SK-N-MC (cell line): ENCODE measurements at regions not wholly inside any gene's neighbourhood (a gene's known extent, or its start where the extent isn't known, plus 50 kb on each side); places are given as distances from the start of the nearest gene placed in this dataset.

Experiments used
- DNase-seq: peaks from one replicate; pipeline ENCODE4 v3.0.0-alpha.2; 2011; ENCODE audit warnings: low read depth, low spot score
- H3K27ac ChIP-seq: fragments of 200-600 bp; sonication (generic); 2 replicates; pipeline ENCODE4 v1.5.1; 2016; ENCODE audit warnings: mixed run types
- H3K36me3 ChIP-seq: fragments of 200-600 bp; sonication (generic); 2 replicates; pipeline ENCODE4 v1.6.1; 2017; ENCODE audit warnings: antibody characterized with exemption, low read length, mixed read lengths; ENCODE audit not compliant: insufficient read depth
- H3K4me3 ChIP-seq: fragments of 200-600 bp; sonication (generic); 2 replicates; pipeline ENCODE4 v1.5.1; 2016
- H3K9ac ChIP-seq: fragments of 200-600 bp; sonication (generic); 2 replicates; pipeline ENCODE4 v1.8.0; 2017; ENCODE audit warnings: mixed run types, mixed read lengths; ENCODE audit not compliant: insufficient read length
- H3K9me3 ChIP-seq: fragments of 200-600 bp; sonication (generic); 2 replicates; pipeline ENCODE4 v1.6.1; 2017; ENCODE audit warnings: low read depth, mild to moderate bottlenecking, antibody characterized with exemption, low read length, moderate library complexity, mixed read lengths
- EZH2 ChIP-seq: fragments of 200-600 bp; sonication (generic); IDR thresholded peaks from one replicate; pipeline ENCODE4 v1.6.1; 2017; ENCODE audit warnings: antibody characterized with exemption
- FOXP2 ChIP-seq: optimal IDR thresholded peaks from 2 replicates; pipeline ENCODE3; 2011; ENCODE audit warnings: mild to moderate bottlenecking, moderate library complexity; ENCODE audit not compliant: insufficient read depth; ENCODE audit errors: extremely low read length, control extremely low read depth
- POLR2AphosphoS5 ChIP-seq: IDR thresholded peaks from 2 replicates; pipeline ENCODE4 v1.6.1; 2012; ENCODE audit warnings: mild to moderate bottlenecking, low read depth, low read length, borderline replicate concordance

DNA sequence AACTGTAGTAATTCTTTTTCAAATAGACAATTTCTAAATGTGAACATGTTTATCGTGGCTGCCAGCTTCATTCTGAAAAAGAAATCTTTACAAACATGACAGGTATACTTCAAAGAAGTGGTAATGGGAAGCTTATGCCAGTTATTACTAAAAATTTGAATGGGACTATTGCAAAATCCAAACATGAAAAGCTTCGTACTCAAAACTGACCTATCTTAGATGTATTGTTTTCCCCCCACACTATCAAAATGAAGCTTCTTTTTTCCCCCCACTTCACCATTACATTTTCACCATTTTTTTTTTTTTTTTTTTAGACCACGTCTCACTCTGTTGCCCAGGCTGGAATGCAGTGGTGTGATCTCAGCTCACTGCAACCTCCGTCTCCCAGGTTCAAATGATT, 50.4 kb upstream of the SERTAD2 start:
- TF ChIP-seq EZH2 (no peak), FOXP2 (no peak), POLR2AphosphoS5 (no peak)
- H3K27ac ChIP-seq: no peak overlapping the region

GRCh38 chr2:64704996-64705395, 51.3 kb upstream of the SERTAD2 start:
- no peak for DNase-seq
- TF ChIP-seq POLR2AphosphoS5 (no peak), EZH2 (no peak), FOXP2 (no peak)
- no peak overlapping the region for H3K4me3 ChIP-seq
- no peak overlapping the region for H3K9ac ChIP-seq
- H3K9me3 ChIP-seq: no peaks in the 10 kb centered on the region
- no peak overlapping the region for H3K27ac ChIP-seq
- no peaks in the 10 kb centered on the region for H3K36me3 ChIP-seq

More for the DNA sequence above, 50.4 kb upstream of the SERTAD2 start:
- Histone ChIP-seq H3K9ac (no peak overlapping the region), H3K9me3 (no peaks in the 10 kb centered on the region), H3K36me3 (no peaks in the 10 kb centered on the region), H3K4me3 (no peak overlapping the region)
- DNase-seq: no peak

- no peak overlapping the region for H3K4me3 ChIP-seq
- no peak overlapping the region for H3K27ac ChIP-seq
- TF ChIP-seq FOXP2 (no peak), EZH2 (no peak), POLR2AphosphoS5 (no peak)
- no peaks in the 10 kb centered on the region for H3K9me3 ChIP-seq
- DNase-seq: no peak
- no peak overlapping the region for H3K9ac ChIP-seq
- no peaks in the 10 kb centered on the region for H3K36me3 ChIP-seq
Observed at GRCh38 chr2:64707276-64707675, 53.6 kb upstream of the SERTAD2 start.

- Histone ChIP-seq H3K36me3 (no peaks in the 10 kb centered on the region), H3K27ac (no peak overlapping the region), H3K9ac (no peak overlapping the region), H3K9me3 (no peaks in the 10 kb centered on the region), H3K4me3 (no peak overlapping the region)
- no peak for DNase-seq
- TF ChIP-seq POLR2AphosphoS5 (no peak), FOXP2 (no peak), EZH2 (no peak)
Observed at GRCh38 chr2:64708829-64709228, 55.1 kb upstream of the SERTAD2 start.

- TF ChIP-seq POLR2AphosphoS5 (no peak), EZH2 (no peak), FOXP2 (no peak)
- Histone ChIP-seq H3K9me3 (no peaks in the 10 kb centered on the region), H3K4me3 (no peak overlapping the region), H3K9ac (no peak overlapping the region), H3K27ac (no peak overlapping the region), H3K36me3 (no peaks in the 10 kb centered on the region)
- no peak for DNase-seq
Observed at GRCh38 chr2:64711252-64711800, 57.6 kb upstream of the SERTAD2 start.

GRCh38 chr2:64713686-64714085, 60.0 kb upstream of the SERTAD2 start:
- H3K36me3 ChIP-seq: no peaks in the 10 kb centered on the region
- H3K4me3 ChIP-seq: no peak overlapping the region
- TF ChIP-seq FOXP2 (no peak), EZH2 (no peak), POLR2AphosphoS5 (no peak)
- H3K9me3 ChIP-seq: no peaks in the 10 kb centered on the region
- no peak overlapping the region for H3K27ac ChIP-seq
- no peak overlapping the region for H3K9ac ChIP-seq
- DNase-seq: no peak

- Histone ChIP-seq H3K4me3 (no peak overlapping the region), H3K36me3 (no peaks in the 10 kb centered on the region), H3K9me3 (no peaks in the 10 kb centered on the region), H3K27ac (no peak overlapping the region), H3K9ac (no peak overlapping the region)
- TF ChIP-seq POLR2AphosphoS5 (no peak), FOXP2 (no peak), EZH2 (no peak)
- DNase-seq: no peak
Observed at GRCh38 chr2:64716569-64716968, 62.9 kb upstream of the SERTAD2 start.

DNA sequence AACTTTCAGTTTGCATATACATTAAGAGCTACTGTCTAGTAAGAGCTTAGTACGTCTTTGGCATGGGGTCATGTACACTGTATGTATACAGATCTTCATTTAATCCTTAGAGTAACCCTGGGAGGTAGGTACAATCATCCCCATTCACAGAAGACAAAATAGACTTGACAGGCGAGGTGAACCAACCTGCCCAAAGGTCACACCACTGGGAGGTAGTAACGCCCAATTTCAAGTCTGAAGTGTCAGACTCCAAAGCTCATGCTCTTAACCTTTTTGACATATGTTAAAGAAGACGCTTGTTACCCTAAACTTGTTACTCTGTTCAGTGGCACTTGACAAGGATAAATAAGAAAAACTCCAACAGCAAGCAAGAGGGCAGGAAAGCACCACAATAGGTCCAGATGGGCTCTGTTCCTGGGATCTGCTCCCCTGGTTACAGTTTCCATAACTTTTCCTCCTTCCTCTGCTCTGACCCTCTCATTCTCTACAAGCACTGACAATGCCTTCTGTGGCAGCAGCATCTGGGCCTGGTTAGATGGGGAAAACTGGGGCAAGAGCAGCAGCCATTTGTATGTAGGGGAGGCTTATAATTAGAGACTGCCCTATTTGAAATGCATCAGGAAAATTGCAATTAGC, 64.7 kb upstream of the SERTAD2 start:
- Histone ChIP-seq H3K27ac (no peak overlapping the region), H3K9ac (no peak overlapping the region), H3K36me3 (no peaks in the 10 kb centered on the region), H3K4me3 (no peak overlapping the region), H3K9me3 (no peaks in the 10 kb centered on the region)
- DNase-seq: no peak
- TF ChIP-seq EZH2 (no peak), FOXP2 (no peak), POLR2AphosphoS5 (no peak)

DNA sequence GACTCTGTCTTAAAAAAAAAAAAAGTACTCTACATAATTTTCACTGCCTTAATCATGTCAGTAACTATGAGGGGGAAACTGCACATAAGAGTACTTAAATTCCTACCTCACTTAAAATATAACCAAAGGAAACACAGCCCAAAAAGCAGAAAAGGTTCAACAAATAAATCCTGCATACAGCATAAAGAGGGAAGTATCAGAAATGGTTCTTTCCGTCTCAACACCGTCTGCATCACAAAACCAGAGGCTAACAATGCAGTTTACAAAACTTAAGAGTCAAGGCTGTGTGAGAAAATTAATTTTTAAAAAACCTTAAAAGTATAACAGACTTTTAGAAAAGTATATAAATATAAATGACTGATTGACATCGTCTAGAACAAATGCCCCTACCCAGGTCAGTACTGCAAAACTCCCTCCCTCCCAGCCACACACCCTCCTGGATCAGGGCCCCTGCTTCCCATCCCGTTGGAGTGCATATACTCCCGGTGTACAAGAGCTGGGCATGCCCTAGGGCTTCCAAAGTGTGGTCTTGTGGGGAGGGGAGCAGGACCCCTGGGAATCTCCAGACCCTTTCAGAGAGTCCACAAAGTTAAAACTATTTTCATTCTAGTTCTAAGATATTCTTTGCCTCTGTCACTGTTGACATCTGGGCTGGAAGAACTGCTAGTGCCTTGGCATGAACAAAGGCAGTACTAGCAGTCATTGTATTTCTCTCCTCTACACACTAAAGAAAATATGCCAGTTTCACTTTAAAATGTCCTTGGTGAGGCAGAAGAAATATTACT, 67.0 kb upstream of the SERTAD2 start:
- DNase-seq: no peak
- H3K36me3 ChIP-seq: no peaks in the 10 kb centered on the region
- H3K27ac ChIP-seq: no peak overlapping the region
- H3K4me3 ChIP-seq: no peak overlapping the region
- no peak overlapping the region for H3K9ac ChIP-seq
- TF ChIP-seq EZH2 (no peak), POLR2AphosphoS5 (no peak), FOXP2 (no peak)
- no peaks in the 10 kb centered on the region for H3K9me3 ChIP-seq
